HG02763 (cell line): ENCODE measurements at regions not wholly inside any gene's neighbourhood (a gene's known extent, or its start where the extent isn't known, plus 50 kb on each side); places are given as distances from the start of the nearest gene placed in this dataset.
"Not testable (repeated sequence)": the region's sequence is repeated elsewhere in the genome, so short reads cannot be mapped to it uniquely, and the experiment has no call there.

ENCODE experiments used
- ATAC-seq: cut with Tn5 transposase; IDR thresholded peaks from one replicate; pipeline ENCODE4 v1.9.1; 2021; ENCODE audit warnings: mild to moderate bottlenecking, moderate library complexity; ENCODE audit not compliant: unreplicated experiment

- no peak for ATAC-seq
These were observed 309.4 kb downstream of the ZNF674 start for GRCh38 chrX:46235778-46236177.

- ATAC-seq, result no peak
These were observed 310.4 kb downstream of the ZNF674 start for GRCh38 chrX:46234775-46235174.

DNA sequence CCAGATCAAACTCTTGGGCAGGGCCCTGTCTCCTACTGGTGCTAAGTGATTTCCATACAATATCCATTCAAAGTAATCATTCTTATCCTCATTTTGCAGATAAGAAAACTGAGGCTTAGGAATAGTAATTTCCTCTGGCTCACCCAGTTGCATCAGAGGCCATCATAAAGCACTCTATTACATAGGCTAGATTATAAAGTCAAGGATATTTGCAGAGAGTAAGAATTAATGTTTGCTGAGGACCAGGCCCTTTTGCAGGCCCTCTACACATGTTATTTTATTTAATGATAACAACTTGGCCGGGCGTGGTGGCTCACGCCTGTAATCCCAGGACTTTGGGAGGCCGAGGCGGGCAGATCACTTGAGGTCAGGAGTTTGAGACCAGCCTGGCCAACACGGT, 316.8 kb downstream of the ZNF674 start:
- no peak for ATAC-seq

DNA sequence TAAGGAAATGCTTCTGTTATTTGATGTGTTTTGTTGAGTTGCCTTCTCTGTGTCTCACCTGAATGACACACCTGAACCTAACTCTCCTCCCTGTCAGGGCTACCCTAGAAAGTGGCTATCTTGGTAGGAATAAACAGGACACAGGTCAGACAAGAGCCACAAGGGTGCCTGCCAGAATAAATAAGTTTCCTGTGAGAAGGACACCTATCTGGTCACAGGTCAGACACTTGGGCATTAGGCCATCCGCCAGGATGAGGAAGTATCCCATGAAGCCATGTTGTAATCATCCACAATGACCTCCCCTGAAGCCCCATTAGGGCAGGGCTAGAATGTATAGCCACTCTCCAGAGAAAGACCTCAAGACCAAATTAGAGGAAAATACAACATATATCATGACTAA, 318.8 kb downstream of the ZNF674 start:
- no peak for ATAC-seq

DNA sequence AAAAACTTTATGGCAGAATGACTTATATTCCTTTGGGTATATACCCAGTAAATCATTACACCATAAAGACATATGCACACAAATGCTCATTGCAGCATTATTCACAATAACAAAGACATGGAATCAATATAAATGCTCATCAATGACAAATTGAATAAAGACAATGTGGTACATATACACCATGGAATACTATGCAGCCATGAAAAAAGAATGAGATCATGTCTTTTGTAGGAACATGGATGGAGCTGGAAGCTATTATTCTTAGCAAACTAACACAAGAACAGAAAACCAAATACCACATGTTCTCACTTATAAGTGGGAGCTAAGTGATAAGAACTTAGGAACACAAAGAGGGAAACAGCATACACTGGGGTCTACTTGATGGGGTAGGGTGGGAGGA, 321.7 kb downstream of the ZNF674 start:
- not testable (repeated sequence) for ATAC-seq

GRCh38 chrX:46220822-46221221, 324.4 kb downstream of the ZNF674 start:
- ATAC-seq, result no peak

GRCh38 chrX:46218373-46218772, 326.8 kb downstream of the ZNF674 start:
- ATAC-seq, result no peak

DNA sequence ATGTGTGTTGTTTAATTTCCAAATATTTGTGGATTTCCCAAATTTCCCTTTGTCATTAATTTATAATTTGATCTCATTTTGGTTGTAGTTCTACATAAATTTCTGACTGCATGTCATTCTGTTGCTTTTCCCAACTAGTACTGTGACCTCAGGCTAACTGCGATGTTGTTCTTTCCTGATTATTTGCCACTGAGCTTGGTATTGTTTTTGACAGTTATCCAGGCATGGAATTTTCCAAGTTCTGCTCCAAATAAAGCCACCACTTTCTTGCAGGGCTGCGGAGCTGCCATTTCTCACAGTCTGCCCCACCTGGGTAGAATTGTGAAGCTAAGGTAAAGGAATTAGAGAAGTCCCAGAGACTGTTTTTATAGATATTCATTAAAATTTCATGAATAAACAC, 328.8 kb downstream of the ZNF674 start:
- ATAC-seq, result no peak

DNA sequence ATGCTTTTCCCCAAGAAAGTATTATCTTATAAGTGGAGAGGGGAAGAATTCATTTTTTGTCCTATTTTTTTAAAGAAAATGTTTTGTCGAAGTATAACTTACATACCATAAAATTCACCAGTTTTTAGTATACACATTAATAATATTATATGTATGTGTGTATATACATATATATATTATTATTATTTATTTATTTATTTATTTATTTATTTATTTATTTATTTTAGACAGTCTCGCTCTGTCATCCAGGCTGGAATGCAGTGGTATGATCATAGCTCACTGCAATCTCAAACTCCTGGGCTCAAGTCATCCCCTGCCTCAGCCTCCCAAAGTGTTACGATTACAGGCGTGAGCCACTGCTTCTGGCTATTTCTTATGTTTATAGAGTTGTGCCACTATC, 334.1 kb downstream of the ZNF674 start:
- no peak for ATAC-seq

- ATAC-seq, result no peak
These were observed 335.5 kb downstream of the ZNF674 start for GRCh38 chrX:46209768-46210167.

GRCh38 chrX:46209037-46209436, 336.2 kb downstream of the ZNF674 start:
- no peak for ATAC-seq

GRCh38 chrX:46208225-46208854, 336.9 kb downstream of the ZNF674 start:
- peak; percentile 53 for ATAC-seq

DNA sequence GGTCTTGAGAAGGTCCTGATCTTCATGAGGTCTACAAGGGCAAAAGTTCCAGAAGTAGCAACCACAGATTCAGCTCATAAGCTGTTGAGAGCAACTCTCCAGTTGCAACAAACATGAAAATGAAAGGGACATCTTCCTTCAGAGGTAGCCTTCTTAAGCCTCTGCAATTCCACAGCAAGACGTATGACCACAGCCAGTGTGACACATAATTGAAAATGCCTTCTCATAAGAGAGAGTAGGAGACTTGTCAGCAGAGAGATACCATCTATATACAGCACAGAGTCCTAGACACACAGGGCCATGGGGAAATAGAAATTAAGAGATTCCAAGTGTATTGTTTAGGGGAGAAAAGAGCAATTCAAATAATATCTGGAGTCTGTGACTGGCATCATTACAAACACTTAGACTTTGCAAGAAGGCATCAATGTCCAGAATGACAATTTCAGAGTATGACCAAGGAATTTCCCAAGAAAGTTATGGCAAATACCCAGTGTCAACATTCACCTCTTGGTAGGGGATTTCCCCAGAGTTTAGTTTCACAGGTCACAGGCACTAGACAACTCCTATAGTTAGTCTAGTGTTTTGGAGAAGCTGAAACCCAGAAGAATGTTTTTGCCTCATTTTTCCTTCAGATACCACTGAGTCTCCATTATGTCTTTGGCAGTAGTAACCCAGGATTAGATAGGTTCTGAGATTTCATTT, 340.3 kb downstream of the ZNF674 start:
- ATAC-seq, result no peak

GRCh38 chrX:46202733-46203514, 342.3 kb downstream of the ZNF674 start:
- no peak for ATAC-seq

DNA sequence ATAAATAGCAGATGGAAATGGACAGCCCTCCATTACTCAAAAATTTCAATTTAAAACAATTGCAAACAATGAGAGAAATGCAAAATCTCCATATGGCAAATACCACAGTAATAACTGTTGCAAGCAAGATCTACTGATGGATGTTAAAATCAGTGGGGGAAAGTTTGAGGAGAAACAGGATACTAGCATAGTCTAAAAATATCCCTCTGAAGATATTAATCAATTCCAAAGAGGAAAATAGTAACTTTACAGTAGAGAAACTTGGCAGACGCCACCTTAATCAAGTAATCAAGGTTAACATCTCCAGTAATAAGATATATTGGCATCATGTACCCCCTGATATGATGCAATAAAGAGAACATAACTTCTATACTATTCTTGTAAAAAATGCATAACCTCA, 344.8 kb downstream of the ZNF674 start:
- ATAC-seq, result no peak

DNA sequence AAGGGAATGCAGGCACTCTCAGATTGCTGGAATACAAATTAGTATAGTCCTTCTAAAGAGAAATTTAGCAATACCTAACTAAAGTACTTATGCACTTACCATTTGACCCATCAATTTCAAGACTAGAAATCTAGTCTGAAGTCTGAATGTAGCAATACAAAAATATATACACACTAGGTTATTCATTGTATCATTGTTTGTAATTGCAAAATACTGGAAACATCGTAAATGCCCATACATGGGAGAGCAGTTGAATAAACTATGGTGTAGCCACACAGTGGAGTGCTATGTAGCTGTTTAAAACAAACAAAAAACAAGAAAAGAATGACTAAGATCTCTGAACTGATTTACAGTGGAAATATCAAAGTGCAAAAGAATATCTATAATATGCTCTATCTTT, 346.4 kb downstream of the ZNF674 start:
- no peak for ATAC-seq

- not testable (repeated sequence) for ATAC-seq
These were observed 358.5 kb downstream of the ZNF674 start for GRCh38 chrX:46186811-46187106.

GRCh38 chrX:46185923-46186810, 359.1 kb downstream of the ZNF674 start:
- ATAC-seq, result no peak

DNA sequence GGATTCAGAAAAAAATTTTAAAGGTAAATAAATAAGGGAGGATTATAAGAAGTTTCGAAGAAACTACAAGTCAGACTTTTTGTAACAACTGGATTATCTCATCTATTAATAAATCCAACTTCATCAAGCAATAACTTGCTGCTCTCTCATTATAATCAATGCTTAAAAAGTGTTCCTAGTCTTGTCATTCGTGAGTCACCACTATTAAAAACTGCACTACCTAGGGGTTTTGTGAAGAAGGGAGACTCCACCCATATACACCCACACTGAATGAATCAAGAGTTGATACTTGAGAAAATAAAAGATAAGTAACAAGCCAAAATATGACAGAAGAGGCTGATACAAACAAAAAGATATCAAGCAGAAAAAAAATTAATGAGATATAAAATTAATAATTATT, 360.5 kb downstream of the ZNF674 start:
- ATAC-seq, result no peak

DNA sequence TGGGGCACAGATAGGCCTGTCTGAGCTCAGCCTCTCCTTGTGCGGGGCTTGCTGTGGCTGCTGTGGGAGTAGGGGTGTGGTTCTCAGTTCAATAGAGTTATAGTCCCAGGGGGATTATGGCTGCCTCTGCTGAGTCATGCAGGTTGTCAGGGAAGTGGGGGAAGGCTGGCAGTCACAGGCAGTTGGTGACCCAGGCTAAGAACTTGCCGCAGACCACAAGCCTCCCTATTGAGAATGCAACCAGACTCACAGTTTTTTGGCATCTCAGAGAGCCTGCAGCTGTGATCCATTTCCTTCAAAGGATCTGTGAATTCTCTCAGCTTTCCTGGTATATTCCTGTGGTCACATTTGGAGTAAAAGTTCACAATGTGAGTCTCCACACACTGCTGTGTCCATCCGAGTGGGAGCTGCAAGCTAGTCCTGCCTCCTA, 364.9 kb downstream of the ZNF674 start:
- peak; percentile 86 for ATAC-seq

DNA sequence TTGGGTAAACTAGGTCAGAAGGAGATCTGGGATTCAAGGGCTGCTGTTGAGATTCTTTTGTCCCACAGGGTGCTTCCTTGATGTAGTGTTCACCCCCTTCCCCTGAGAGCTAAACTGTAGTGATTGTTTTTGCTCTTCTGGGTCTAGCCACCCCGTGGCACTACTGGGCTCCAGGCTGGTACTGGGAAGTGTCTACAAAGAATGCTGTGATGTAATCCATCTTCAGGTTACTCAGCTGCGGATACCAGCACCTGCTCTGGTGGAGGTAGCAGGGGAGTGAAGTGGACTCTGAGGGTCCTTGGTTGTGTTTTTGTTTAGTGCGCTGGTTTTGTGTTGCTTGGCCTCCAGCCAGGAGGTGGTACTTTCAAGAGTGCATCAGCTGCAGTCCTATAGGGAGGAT, 365.5 kb downstream of the ZNF674 start:
- no peak for ATAC-seq
